ENCODE measurements at regions not wholly inside any gene's neighbourhood (a gene's known extent, or its start where the extent isn't known, plus 50 kb on each side); places are given as distances from the start of the nearest gene placed in this dataset.

- TF ChIP-seq POLR2A (IDR thresholded peaks at IDR 0.05; ENCODE audit: low read length) (no peak), GATA1 (IDR thresholded peaks at IDR 0.05; ENCODE audit: low read depth, low read length) (no peak)
These were observed 72.5 kb upstream of the APCDD1 start for GRCh38 chr18:10381951-10382350.

GRCh38 chr18:10386049-10386448, 68.4 kb upstream of the APCDD1 start:
- DNase-seq = no peak
- TF ChIP-seq GATA1 (IDR thresholded peaks at IDR 0.05; ENCODE audit: low read depth, low read length) (no peak), POLR2A (IDR thresholded peaks at IDR 0.05; ENCODE audit: low read length) (no peak)

More at GRCh38 chr18:10381951-10382350, 72.5 kb upstream of the APCDD1 start:
- DNase-seq = no peak

- DNase-seq = no peak
- TF ChIP-seq POLR2A (IDR thresholded peaks at IDR 0.05; ENCODE audit: low read length) = no peak
- no peak for TF ChIP-seq GATA1 (IDR thresholded peaks at IDR 0.05; ENCODE audit: low read depth, low read length)
These were observed 67.5 kb upstream of the APCDD1 start for GRCh38 chr18:10386956-10387355.

- TF ChIP-seq GATA1 (IDR thresholded peaks at IDR 0.05; ENCODE audit: low read depth, low read length) (no peak), POLR2A (IDR thresholded peaks at IDR 0.05; ENCODE audit: low read length) (no peak)
- DNase-seq = no peak
These were observed 67.0 kb upstream of the APCDD1 start for GRCh38 chr18:10387399-10387798.

GRCh38 chr18:10388373-10388772, 66.1 kb upstream of the APCDD1 start:
- no peak for TF ChIP-seq POLR2A (IDR thresholded peaks at IDR 0.05; ENCODE audit: low read length)
- TF ChIP-seq GATA1 (IDR thresholded peaks at IDR 0.05; ENCODE audit: low read depth, low read length) = no peak
- DNase-seq = no peak

GRCh38 chr18:10391506-10391905, 62.9 kb upstream of the APCDD1 start:
- TF ChIP-seq POLR2A (IDR thresholded peaks at IDR 0.05; ENCODE audit: low read length) (no peak), GATA1 (IDR thresholded peaks at IDR 0.05; ENCODE audit: low read depth, low read length) (no peak)
- DNase-seq = no peak

- DNase-seq = no peak
- TF ChIP-seq POLR2A (IDR thresholded peaks at IDR 0.05; ENCODE audit: low read length) = no peak
- no peak for TF ChIP-seq GATA1 (IDR thresholded peaks at IDR 0.05; ENCODE audit: low read depth, low read length)
These were observed 57.4 kb upstream of the APCDD1 start for GRCh38 chr18:10397004-10397403.

GRCh38 chr18:10398571-10398970, 55.9 kb upstream of the APCDD1 start:
- TF ChIP-seq GATA1 (IDR thresholded peaks at IDR 0.05; ENCODE audit: low read depth, low read length) (no peak), POLR2A (IDR thresholded peaks at IDR 0.05; ENCODE audit: low read length) (no peak)
- no peak for DNase-seq

GRCh38 chr18:10399465-10399864, 55.0 kb upstream of the APCDD1 start:
- DNase-seq = no peak
- TF ChIP-seq POLR2A (IDR thresholded peaks at IDR 0.05; ENCODE audit: low read length) (no peak), GATA1 (IDR thresholded peaks at IDR 0.05; ENCODE audit: low read depth, low read length) (no peak)

- peak; percentile 18 to 29 for DNase-seq
- no peak for TF ChIP-seq GATA1 (IDR thresholded peaks at IDR 0.05; ENCODE audit: low read depth, low read length)
- no peak for TF ChIP-seq POLR2A (IDR thresholded peaks at IDR 0.05; ENCODE audit: low read length)
These were observed 53.7 kb upstream of the APCDD1 start for GRCh38 chr18:10400534-10401307.

GRCh38 chr18:10401521-10401920, 52.9 kb upstream of the APCDD1 start:
- TF ChIP-seq GATA1 (IDR thresholded peaks at IDR 0.05; ENCODE audit: low read depth, low read length) = no peak
- TF ChIP-seq POLR2A (IDR thresholded peaks at IDR 0.05; ENCODE audit: low read length) = no peak
- DNase-seq = no peak

GRCh38 chr18:10401930-10402329, 52.5 kb upstream of the APCDD1 start:
- TF ChIP-seq GATA1 (IDR thresholded peaks at IDR 0.05; ENCODE audit: low read depth, low read length) (no peak), POLR2A (IDR thresholded peaks at IDR 0.05; ENCODE audit: low read length) (no peak)
- DNase-seq = no peak

- no peak for DNase-seq
These were observed 51.4 kb upstream of the APCDD1 start for GRCh38 chr18:10402871-10403559.

GRCh38 chr18:10403708-10404107, 50.7 kb upstream of the APCDD1 start:
- TF ChIP-seq GATA1 (IDR thresholded peaks at IDR 0.05; ENCODE audit: low read depth, low read length) (no peak), POLR2A (IDR thresholded peaks at IDR 0.05; ENCODE audit: low read length) (no peak)

More at GRCh38 chr18:10402871-10403559, 51.4 kb upstream of the APCDD1 start:
- TF ChIP-seq GATA1 (IDR thresholded peaks at IDR 0.05; ENCODE audit: low read depth, low read length) (no peak), POLR2A (IDR thresholded peaks at IDR 0.05; ENCODE audit: low read length) (no peak)

GRCh38 chr18:10404168-10404567, 50.3 kb upstream of the APCDD1 start:
- DNase-seq = no peak
- TF ChIP-seq POLR2A (IDR thresholded peaks at IDR 0.05; ENCODE audit: low read length) (no peak), GATA1 (IDR thresholded peaks at IDR 0.05; ENCODE audit: low read depth, low read length) (no peak)

More at GRCh38 chr18:10403708-10404107, 50.7 kb upstream of the APCDD1 start:
- DNase-seq = no peak

Measured in erythroblast (primary cell).